Body of pancreas (tissue), 4 donors: ENCODE measurements at regions not wholly inside any gene's neighbourhood (a gene's known extent, or its start where the extent isn't known, plus 50 kb on each side); places are given as distances from the start of the nearest gene placed in this dataset.

Source experiments
- POLR2A ChIP-seq, 3 donors: fragments of 450-650 bp; IDR thresholded peaks; one replicate each; pipeline ENCODE4 v1.6.1; 2016; ENCODE audit warnings: antibody characterized with exemption in 3 of 3, mild to moderate bottlenecking in 2 of 3
- TF ChIP-seq, protein P1 (sequence below), 7 experiments: fragments of 450-650 bp in 4 of 7; fragments of 200-600 bp in 3 of 7; sonication (generic) in 3 of 7; IDR thresholded peaks; one replicate each; pipeline ENCODE4 v1.5.1; 2016 to 2019; ENCODE audit warnings: antibody characterized with exemption in 7 of 7

DNA sequence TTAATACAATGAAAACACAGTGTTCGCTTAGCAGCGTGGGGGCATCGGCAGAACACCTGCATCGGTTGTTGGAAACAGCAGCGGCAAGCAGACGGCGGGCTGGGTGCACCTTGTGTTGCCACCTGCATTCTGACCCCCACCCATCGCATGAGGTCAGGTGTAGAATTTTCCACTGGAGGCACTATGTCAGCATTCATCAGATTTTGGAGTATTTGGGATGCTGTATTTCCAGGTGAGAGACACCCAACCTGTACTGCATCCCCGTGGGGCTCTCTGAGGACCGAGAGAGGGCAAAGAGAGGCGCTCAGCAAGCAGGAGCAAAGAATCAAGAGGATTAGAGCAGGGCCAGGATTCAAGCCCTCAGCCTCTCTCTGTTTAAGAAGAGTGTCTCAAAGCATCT, 116.4 kb upstream of the MGMT start:
- TF ChIP-seq, protein P1, sequence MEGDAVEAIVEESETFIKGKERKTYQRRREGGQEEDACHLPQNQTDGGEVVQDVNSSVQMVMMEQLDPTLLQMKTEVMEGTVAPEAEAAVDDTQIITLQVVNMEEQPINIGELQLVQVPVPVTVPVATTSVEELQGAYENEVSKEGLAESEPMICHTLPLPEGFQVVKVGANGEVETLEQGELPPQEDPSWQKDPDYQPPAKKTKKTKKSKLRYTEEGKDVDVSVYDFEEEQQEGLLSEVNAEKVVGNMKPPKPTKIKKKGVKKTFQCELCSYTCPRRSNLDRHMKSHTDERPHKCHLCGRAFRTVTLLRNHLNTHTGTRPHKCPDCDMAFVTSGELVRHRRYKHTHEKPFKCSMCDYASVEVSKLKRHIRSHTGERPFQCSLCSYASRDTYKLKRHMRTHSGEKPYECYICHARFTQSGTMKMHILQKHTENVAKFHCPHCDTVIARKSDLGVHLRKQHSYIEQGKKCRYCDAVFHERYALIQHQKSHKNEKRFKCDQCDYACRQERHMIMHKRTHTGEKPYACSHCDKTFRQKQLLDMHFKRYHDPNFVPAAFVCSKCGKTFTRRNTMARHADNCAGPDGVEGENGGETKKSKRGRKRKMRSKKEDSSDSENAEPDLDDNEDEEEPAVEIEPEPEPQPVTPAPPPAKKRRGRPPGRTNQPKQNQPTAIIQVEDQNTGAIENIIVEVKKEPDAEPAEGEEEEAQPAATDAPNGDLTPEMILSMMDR (IDR thresholded peaks at IDR 0.05) = no peak
- TF ChIP-seq POLR2A (IDR thresholded peaks at IDR 0.05) = no peak
